KOPT-K1 (cell line): ENCODE measurements at regions not wholly inside any gene's neighbourhood (a gene's known extent, or its start where the extent isn't known, plus 50 kb on each side); places are given as distances from the start of the nearest gene placed in this dataset.

Experiments
- H3K27ac ChIP-seq: fragments of 200-600 bp; sonication (generic); 2 replicates; pipeline ENCODE4 v1.5.1; 2016; ENCODE audit warnings: antibody characterized with exemption, mild to moderate bottlenecking, low read depth, low read length; ENCODE audit not compliant: poor library complexity, severe bottlenecking
- H3K36me3 ChIP-seq: fragments of 200-600 bp; sonication (generic); 2 replicates; pipeline ENCODE4 v1.5.1; 2017; ENCODE audit warnings: antibody characterized with exemption, mild to moderate bottlenecking, low read length, moderate library complexity; ENCODE audit not compliant: insufficient read depth
- H3K9me3 ChIP-seq: fragments of 200-600 bp; sonication (generic); 2 replicates; pipeline ENCODE4 v1.5.1; 2017; ENCODE audit warnings: antibody characterized with exemption, low read length, mild to moderate bottlenecking; ENCODE audit not compliant: insufficient read depth, poor library complexity, severe bottlenecking

- H3K36me3 ChIP-seq, result no peaks in the 10 kb centered on the region
- H3K27ac ChIP-seq, result no peak overlapping the region
- no peaks in the 10 kb centered on the region for H3K9me3 ChIP-seq
Observed at GRCh38 chr6:91383207-91383606, 796.3 kb upstream of the MAP3K7 start.

GRCh38 chr6:91376686-91377085 lies 789.8 kb upstream of the MAP3K7 start:
- Histone ChIP-seq H3K27ac (no peak overlapping the region), H3K9me3 (no peaks in the 10 kb centered on the region), H3K36me3 (no peaks in the 10 kb centered on the region)

GRCh38 chr6:91366781-91367180 lies 779.9 kb upstream of the MAP3K7 start:
- no peak overlapping the region for H3K27ac ChIP-seq
- no peaks in the 10 kb centered on the region for H3K36me3 ChIP-seq
- H3K9me3 ChIP-seq, result no peaks in the 10 kb centered on the region

GRCh38 chr6:91358986-91359385 lies 772.1 kb upstream of the MAP3K7 start:
- H3K9me3 ChIP-seq, result no peaks in the 10 kb centered on the region
- no peak overlapping the region for H3K27ac ChIP-seq
- no peaks in the 10 kb centered on the region for H3K36me3 ChIP-seq

- no peak overlapping the region for H3K27ac ChIP-seq
- no peaks in the 10 kb centered on the region for H3K9me3 ChIP-seq
- no peaks in the 10 kb centered on the region for H3K36me3 ChIP-seq
Observed at GRCh38 chr6:91352878-91353277, 766.0 kb upstream of the MAP3K7 start.

GRCh38 chr6:91352321-91352720 lies 765.4 kb upstream of the MAP3K7 start:
- H3K27ac ChIP-seq, result no peak overlapping the region

GRCh38 chr6:91350146-91350908 lies 763.5 kb upstream of the MAP3K7 start:
- H3K9me3 ChIP-seq, result no peaks in the 10 kb centered on the region
- H3K36me3 ChIP-seq, result no peaks in the 10 kb centered on the region
- H3K27ac ChIP-seq, result no peak overlapping the region

More at GRCh38 chr6:91352321-91352720, 765.4 kb upstream of the MAP3K7 start:
- H3K36me3 ChIP-seq, result no peaks in the 10 kb centered on the region
- no peaks in the 10 kb centered on the region for H3K9me3 ChIP-seq

GRCh38 chr6:91341473-91341872 lies 754.6 kb upstream of the MAP3K7 start:
- H3K36me3 ChIP-seq, result no peaks in the 10 kb centered on the region
- no peaks in the 10 kb centered on the region for H3K9me3 ChIP-seq
- H3K27ac ChIP-seq, result no peak overlapping the region

- Histone ChIP-seq H3K36me3 (no peaks in the 10 kb centered on the region), H3K9me3 (no peaks in the 10 kb centered on the region), H3K27ac (no peak overlapping the region)
Observed at GRCh38 chr6:91340896-91341395, 754.1 kb upstream of the MAP3K7 start.

- H3K27ac ChIP-seq, result no peak overlapping the region
- H3K9me3 ChIP-seq, result no peaks in the 10 kb centered on the region
- H3K36me3 ChIP-seq, result no peaks in the 10 kb centered on the region
Observed at GRCh38 chr6:91337967-91338366, 751.1 kb upstream of the MAP3K7 start.

- Histone ChIP-seq H3K36me3 (no peaks in the 10 kb centered on the region), H3K27ac (no peak overlapping the region), H3K9me3 (no peaks in the 10 kb centered on the region)
Observed at GRCh38 chr6:91330896-91331295, 744.0 kb upstream of the MAP3K7 start.

GRCh38 chr6:91328241-91328640 lies 741.4 kb upstream of the MAP3K7 start:
- Histone ChIP-seq H3K27ac (no peak overlapping the region), H3K9me3 (no peaks in the 10 kb centered on the region), H3K36me3 (no peaks in the 10 kb centered on the region)

- H3K36me3 ChIP-seq, result no peaks in the 10 kb centered on the region
- no peak overlapping the region for H3K27ac ChIP-seq
- no peaks in the 10 kb centered on the region for H3K9me3 ChIP-seq
Observed at GRCh38 chr6:91324711-91325110, 737.8 kb upstream of the MAP3K7 start.

- H3K9me3 ChIP-seq, result no peaks in the 10 kb centered on the region
- no peaks in the 10 kb centered on the region for H3K36me3 ChIP-seq
- no peak overlapping the region for H3K27ac ChIP-seq
Observed at GRCh38 chr6:91317984-91318383, 731.1 kb upstream of the MAP3K7 start.

GRCh38 chr6:91317247-91317835 lies 730.5 kb upstream of the MAP3K7 start:
- Histone ChIP-seq H3K27ac (no peak overlapping the region), H3K36me3 (no peaks in the 10 kb centered on the region), H3K9me3 (no peaks in the 10 kb centered on the region)

GRCh38 chr6:91310178-91310577 lies 723.3 kb upstream of the MAP3K7 start:
- H3K36me3 ChIP-seq, result no peaks in the 10 kb centered on the region
- H3K9me3 ChIP-seq, result no peaks in the 10 kb centered on the region
- no peak overlapping the region for H3K27ac ChIP-seq
